ENCODE measurements at regions not wholly inside any gene's neighbourhood (a gene's known extent, or its start where the extent isn't known, plus 50 kb on each side); places are given as distances from the start of the nearest gene placed in this dataset.

GRCh38 chr19:42662712-42663111 is 68.0 kb upstream of the CEACAM8 start:
- Mint-ChIP-seq H3K4me3 (no peak overlapping the region), H3K27me3 (ENCODE audit: low read depth) (peaks cover 14% of the 10 kb centered on the region), H3K4me1 (ENCODE audit: low read depth) (no peaks in the 10 kb centered on the region), H3K36me3 (ENCODE audit: insufficient read depth in 2 of 2) (peaks cover 0 to 1% of the 10 kb centered on the region in 2 donors), H3K9me3 (peaks cover 3 to 9% of the 10 kb centered on the region in 2 donors), H3K27ac (no peak overlapping the region)
- DNase-seq (no peak), ATAC-seq (replicated peaks in 1 of 2) (no peak)

DNA sequence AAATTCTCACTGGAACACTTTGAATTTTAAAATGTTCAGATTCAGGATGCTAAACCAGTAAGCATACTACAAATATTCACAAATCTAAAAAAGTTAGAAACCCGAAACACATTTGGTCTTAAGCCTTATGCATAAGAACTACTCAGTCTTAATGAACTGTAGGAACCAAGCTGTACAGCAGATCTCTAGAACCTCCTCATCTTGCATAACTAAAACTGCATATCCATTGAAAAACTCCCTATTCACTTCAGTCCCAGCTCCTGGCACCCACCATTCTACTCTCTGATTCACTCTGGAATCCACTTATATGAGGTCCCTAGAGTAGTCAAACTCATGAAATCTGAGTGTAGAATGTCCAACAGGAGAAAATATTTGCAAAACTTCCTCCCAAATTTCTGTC is 65.6 kb upstream of the CEACAM8 start:
- Mint-ChIP-seq H3K4me1 (ENCODE audit: low read depth) (no peaks in the 10 kb centered on the region), H3K9me3 (peaks cover 3 to 9% of the 10 kb centered on the region in 2 donors), H3K27ac (no peak overlapping the region), H3K27me3 (ENCODE audit: low read depth) (no peaks in the 10 kb centered on the region), H3K4me3 (no peak overlapping the region), H3K36me3 (ENCODE audit: insufficient read depth in 2 of 2) (peaks cover 0 to 1% of the 10 kb centered on the region in 2 donors)
- DNase-seq = no peak
- ATAC-seq (replicated peaks in 1 of 2) = no peak

DNA sequence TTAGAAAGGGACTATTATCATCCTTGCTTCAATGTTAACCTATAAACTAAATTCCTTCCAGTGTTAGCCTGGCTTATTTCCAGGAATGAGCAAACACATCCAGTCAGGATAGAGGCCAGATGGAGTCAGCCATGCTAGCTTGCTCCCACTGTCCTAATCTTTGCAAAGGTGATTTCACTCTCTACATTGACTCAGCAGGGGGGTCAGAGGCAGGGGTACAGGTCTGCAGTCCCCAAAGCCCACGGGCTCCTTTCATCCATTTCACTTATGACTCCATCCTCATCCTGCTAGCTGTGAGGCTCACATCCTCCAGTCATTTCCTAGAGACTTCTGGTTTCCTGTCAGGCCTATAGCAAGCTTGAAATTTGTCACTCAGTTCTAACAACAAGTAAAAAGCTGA is 63.4 kb upstream of the CEACAM8 start:
- peak; percentile 58 to 79 for ATAC-seq (replicated peaks in 1 of 2)
- DNase-seq = peak; percentile 5 to 6
- Mint-ChIP-seq H3K9me3 (peaks cover 3 to 9% of the 10 kb centered on the region in 2 donors), H3K36me3 (ENCODE audit: insufficient read depth in 2 of 2) (peaks cover 0 to 1% of the 10 kb centered on the region in 2 donors), H3K4me1 (ENCODE audit: low read depth) (no peaks in the 10 kb centered on the region), H3K4me3 (no peak overlapping the region), H3K27me3 (ENCODE audit: low read depth) (peaks cover 6% of the 10 kb centered on the region), H3K27ac (no peak overlapping the region)

- no peaks in the 10 kb centered on the region for H3K4me1 Mint-ChIP-seq (ENCODE audit: low read depth)
- ATAC-seq (replicated peaks in 1 of 2) = peak; percentile 63 to 74
- H3K9me3 Mint-ChIP-seq = peaks cover 3 to 9% of the 10 kb centered on the region in 2 donors
- no peak overlapping the region for H3K27ac Mint-ChIP-seq
- DNase-seq = no peak
- peaks cover 6% of the 10 kb centered on the region for H3K27me3 Mint-ChIP-seq (ENCODE audit: low read depth)
- peaks cover 0 to 1% of the 10 kb centered on the region in 2 donors for H3K36me3 Mint-ChIP-seq (ENCODE audit: insufficient read depth in 2 of 2)
- H3K4me3 Mint-ChIP-seq = no peak overlapping the region
Measured at GRCh38 chr19:42657556-42657955, 62.8 kb upstream of the CEACAM8 start.

DNA sequence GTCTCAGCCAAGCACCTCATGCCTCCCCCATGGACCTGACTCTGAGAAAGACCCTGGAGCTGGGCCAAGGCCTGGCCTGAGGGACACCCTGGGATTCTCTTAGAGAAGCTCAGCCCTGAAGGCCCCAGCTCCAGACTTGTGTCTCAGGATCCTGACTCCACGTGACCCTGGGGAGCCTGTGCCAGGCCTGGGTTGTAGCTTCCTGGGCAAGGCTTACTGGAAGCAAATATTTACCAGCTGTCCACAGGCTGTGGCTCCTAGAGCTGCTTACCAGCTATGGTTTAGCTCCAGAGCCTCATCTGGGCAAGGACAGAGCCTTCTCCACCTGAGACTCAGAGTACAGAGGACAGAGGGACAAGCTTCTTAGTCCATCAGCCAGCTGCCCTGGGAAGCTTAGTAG is 61.0 kb upstream of the CEACAM8 start:
- DNase-seq (no peak), ATAC-seq (replicated peaks in 1 of 2) (no peak)
- peaks cover 0 to 1% of the 10 kb centered on the region in 2 donors for H3K36me3 Mint-ChIP-seq (ENCODE audit: insufficient read depth in 2 of 2)
- peaks cover 3 to 9% of the 10 kb centered on the region in 2 donors for H3K9me3 Mint-ChIP-seq
- H3K27me3 Mint-ChIP-seq (ENCODE audit: low read depth) = peaks cover 6% of the 10 kb centered on the region
- H3K4me3 Mint-ChIP-seq = no peak overlapping the region
- no peaks in the 10 kb centered on the region for H3K4me1 Mint-ChIP-seq (ENCODE audit: low read depth)
- H3K27ac Mint-ChIP-seq = no peak overlapping the region

- H3K27me3 Mint-ChIP-seq (ENCODE audit: low read depth) = peaks cover 22% of the 10 kb centered on the region
- ATAC-seq (replicated peaks in 1 of 2) (no peak), DNase-seq (no peak)
- H3K36me3 Mint-ChIP-seq (ENCODE audit: insufficient read depth in 2 of 2) = no peaks in the 10 kb centered on the region
- no peak overlapping the region for H3K27ac Mint-ChIP-seq
- no peak overlapping the region for H3K4me3 Mint-ChIP-seq
- peaks cover 0 to 3% of the 10 kb centered on the region in 2 donors for H3K9me3 Mint-ChIP-seq
- H3K4me1 Mint-ChIP-seq (ENCODE audit: low read depth) = no peaks in the 10 kb centered on the region
Measured at GRCh38 chr19:42653841-42654240, 59.1 kb upstream of the CEACAM8 start.

DNA sequence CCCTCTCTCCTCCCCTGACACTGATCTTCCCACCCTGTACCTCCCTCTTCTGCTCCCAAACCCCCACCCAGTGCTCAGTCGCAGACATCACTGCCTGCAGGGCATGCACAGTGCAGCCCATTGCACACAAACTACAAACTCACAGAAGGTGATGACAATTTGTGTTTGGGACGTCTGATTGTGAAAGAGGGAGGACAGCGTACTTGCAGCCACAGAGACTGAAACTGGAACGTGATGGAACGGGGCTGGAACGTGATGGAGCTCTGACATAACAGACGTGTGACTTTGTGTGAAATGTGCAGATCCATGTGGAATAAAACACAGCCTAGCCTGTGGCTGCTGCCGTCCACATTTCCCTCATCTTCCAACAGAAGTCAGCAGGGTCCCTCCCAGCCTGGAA is 57.3 kb upstream of the CEACAM8 start:
- no peaks in the 10 kb centered on the region for H3K9me3 Mint-ChIP-seq
- no peaks in the 10 kb centered on the region for H3K36me3 Mint-ChIP-seq (ENCODE audit: insufficient read depth in 2 of 2)
- DNase-seq (no peak), ATAC-seq (replicated peaks in 1 of 2) (no peak)
- peaks cover 24% of the 10 kb centered on the region for H3K27me3 Mint-ChIP-seq (ENCODE audit: low read depth)
- no peak overlapping the region for H3K4me3 Mint-ChIP-seq
- H3K27ac Mint-ChIP-seq = no peak overlapping the region
- H3K4me1 Mint-ChIP-seq (ENCODE audit: low read depth) = no peaks in the 10 kb centered on the region

Measured in activated T-cell treated with anti-CD3 and anti-CD28 coated beads, Interleukin-2, amount 50 U/mL, for 72 hours (primary cell).